Parathyroid adenoma (tissue), 2 donors: ENCODE measurements at regions not wholly inside any gene's neighbourhood (a gene's known extent, or its start where the extent isn't known, plus 50 kb on each side); places are given as distances from the start of the nearest gene placed in this dataset.
"Not testable (repeated sequence)": the region's sequence is repeated elsewhere in the genome, so short reads cannot be mapped to it uniquely, and the experiment has no call there.

ENCODE experiments used
- H2AFZ ChIP-seq: fragments of 300-600 bp; sonication (generic); one replicate; pipeline ENCODE4 v1.7.0; 2017; ENCODE audit warnings: antibody characterized with exemption, mild to moderate bottlenecking
- H3K27ac ChIP-seq: fragments of 300-600 bp; sonication (generic); one replicate; pipeline ENCODE4 v1.7.0; 2017
- H3K27me3 ChIP-seq: fragments of 300-600 bp; sonication (generic); one replicate; pipeline ENCODE4 v1.7.0; 2017; ENCODE audit warnings: low read length; ENCODE audit not compliant: control insufficient read depth, insufficient read depth
- H3K36me3 ChIP-seq: fragments of 300-600 bp; sonication (generic); one replicate; pipeline ENCODE4 v1.7.0; 2017; ENCODE audit warnings: low read length; ENCODE audit not compliant: control insufficient read depth, insufficient read depth
- H3K4me1 ChIP-seq: fragments of 300-600 bp; sonication (generic); one replicate; pipeline ENCODE4 v1.7.0; 2017; ENCODE audit warnings: control low read depth
- H3K4me2 ChIP-seq: fragments of 300-600 bp; sonication (generic); one replicate; pipeline ENCODE4 v1.7.0; 2017; ENCODE audit warnings: low read length
- H3K4me3 ChIP-seq: fragments of 300-600 bp; sonication (generic); one replicate; pipeline ENCODE4 v1.7.0; 2017; ENCODE audit warnings: low read depth, low read length
- H3K79me2 ChIP-seq: fragments of 300-600 bp; sonication (generic); one replicate; pipeline ENCODE4 v1.7.0; 2017; ENCODE audit warnings: control low read depth
- H3K9ac ChIP-seq: fragments of 300-600 bp; sonication (generic); one replicate; pipeline ENCODE4 v1.7.0; 2017; ENCODE audit warnings: mild to moderate bottlenecking
- H3K9me3 ChIP-seq: fragments of 300-600 bp; sonication (generic); one replicate; pipeline ENCODE4 v1.7.0; 2017; ENCODE audit warnings: low read length; ENCODE audit not compliant: control insufficient read depth
- TF ChIP-seq, protein P1 (sequence below): fragments of 300-600 bp; sonication (generic); IDR thresholded peaks from one replicate; pipeline ENCODE4 v1.7.0; 2017; ENCODE audit warnings: antibody characterized with exemption, mild to moderate bottlenecking
- donor health status: primary hyperparathyroidism.

DNA sequence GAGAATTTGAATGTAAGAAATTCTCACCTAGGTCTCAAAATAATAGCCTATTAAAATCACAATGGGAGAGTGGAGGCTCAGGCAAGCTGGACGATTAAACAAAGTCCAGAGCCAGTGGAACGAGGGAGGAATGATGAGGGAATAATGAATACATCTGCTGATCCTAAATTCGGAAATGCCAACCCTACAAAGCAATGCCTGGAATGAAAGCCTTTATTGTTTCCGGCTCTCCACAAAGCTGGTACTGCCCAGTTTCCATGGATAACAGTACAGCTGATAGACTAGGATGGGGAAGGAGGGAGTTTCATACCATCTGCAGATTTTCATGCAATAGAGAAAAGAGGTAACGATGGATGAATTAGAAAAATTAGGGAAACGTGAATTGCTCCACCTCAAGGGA is 356.1 kb downstream of the CBLN4 start:
- Histone ChIP-seq H3K4me2 (no peak overlapping the region), H3K4me1 (no peaks in the 10 kb centered on the region), H3K27me3 (no peaks in the 10 kb centered on the region), H3K79me2 (no peaks in the 10 kb centered on the region), H3K27ac (no peak overlapping the region), H3K9me3 (no peaks in the 10 kb centered on the region), H3K4me3 (no peak overlapping the region), H3K9ac (no peak overlapping the region), H3K36me3 (no peaks in the 10 kb centered on the region), H2AFZ (no peak overlapping the region)
- TF ChIP-seq, protein P1, sequence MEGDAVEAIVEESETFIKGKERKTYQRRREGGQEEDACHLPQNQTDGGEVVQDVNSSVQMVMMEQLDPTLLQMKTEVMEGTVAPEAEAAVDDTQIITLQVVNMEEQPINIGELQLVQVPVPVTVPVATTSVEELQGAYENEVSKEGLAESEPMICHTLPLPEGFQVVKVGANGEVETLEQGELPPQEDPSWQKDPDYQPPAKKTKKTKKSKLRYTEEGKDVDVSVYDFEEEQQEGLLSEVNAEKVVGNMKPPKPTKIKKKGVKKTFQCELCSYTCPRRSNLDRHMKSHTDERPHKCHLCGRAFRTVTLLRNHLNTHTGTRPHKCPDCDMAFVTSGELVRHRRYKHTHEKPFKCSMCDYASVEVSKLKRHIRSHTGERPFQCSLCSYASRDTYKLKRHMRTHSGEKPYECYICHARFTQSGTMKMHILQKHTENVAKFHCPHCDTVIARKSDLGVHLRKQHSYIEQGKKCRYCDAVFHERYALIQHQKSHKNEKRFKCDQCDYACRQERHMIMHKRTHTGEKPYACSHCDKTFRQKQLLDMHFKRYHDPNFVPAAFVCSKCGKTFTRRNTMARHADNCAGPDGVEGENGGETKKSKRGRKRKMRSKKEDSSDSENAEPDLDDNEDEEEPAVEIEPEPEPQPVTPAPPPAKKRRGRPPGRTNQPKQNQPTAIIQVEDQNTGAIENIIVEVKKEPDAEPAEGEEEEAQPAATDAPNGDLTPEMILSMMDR, result no peak

DNA sequence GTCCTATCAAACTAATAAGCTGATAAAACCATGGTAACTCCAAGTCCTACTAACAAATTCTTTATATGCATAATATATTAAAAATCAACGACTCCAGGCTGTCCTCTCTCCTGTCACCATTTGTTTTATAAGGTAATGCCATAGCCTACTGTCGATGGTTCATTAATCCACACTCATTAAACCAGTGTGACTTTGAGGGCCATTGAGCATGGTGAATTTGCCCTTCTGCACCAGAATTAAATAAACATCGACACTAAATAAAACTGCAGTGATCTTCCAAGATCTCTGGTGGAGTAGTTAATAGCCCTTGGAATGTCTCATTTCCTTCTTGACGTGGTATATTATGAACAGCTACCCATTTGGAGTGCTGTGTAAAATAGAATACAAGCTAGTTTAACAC is 358.5 kb downstream of the CBLN4 start:
- H3K36me3 ChIP-seq, result no peaks in the 10 kb centered on the region
- no peaks in the 10 kb centered on the region for H3K79me2 ChIP-seq
- H3K9ac ChIP-seq, result no peak overlapping the region
- no peak overlapping the region for H2AFZ ChIP-seq
- TF ChIP-seq, protein P1, result no peak
- H3K27ac ChIP-seq, result no peak overlapping the region
- H3K4me1 ChIP-seq, result no peaks in the 10 kb centered on the region
- H3K27me3 ChIP-seq, result no peaks in the 10 kb centered on the region
- no peak overlapping the region for H3K4me2 ChIP-seq
- no peaks in the 10 kb centered on the region for H3K9me3 ChIP-seq
- no peak overlapping the region for H3K4me3 ChIP-seq

DNA sequence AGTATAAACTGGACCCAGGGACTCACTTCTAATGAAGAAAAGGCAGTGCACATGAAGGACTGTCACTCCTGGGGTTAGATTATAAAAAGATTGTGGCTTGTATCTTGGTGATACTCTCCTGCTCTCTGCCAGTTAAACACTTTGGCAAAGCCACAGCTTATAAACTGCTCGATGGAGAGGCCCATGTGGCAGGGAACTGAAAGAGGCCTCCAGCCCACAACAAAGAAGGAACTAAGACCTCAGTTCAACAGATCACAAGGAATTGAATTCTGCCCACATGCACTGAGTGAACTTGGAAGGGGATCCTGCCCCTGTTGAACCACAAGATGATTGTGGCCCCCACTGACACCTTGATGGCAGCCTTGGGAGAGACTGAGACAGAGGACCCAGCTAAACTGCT is 363.8 kb downstream of the CBLN4 start:
- Histone ChIP-seq H3K36me3 (no peaks in the 10 kb centered on the region), H3K4me3 (no peak overlapping the region), H3K9me3 (no peaks in the 10 kb centered on the region), H3K4me2 (no peak overlapping the region), H3K4me1 (no peaks in the 10 kb centered on the region), H2AFZ (no peak overlapping the region), H3K9ac (no peak overlapping the region), H3K79me2 (no peaks in the 10 kb centered on the region), H3K27me3 (peaks cover 4% of the 10 kb centered on the region), H3K27ac (no peak overlapping the region)
- TF ChIP-seq, protein P1, result no peak

- Histone ChIP-seq H3K4me1 (no peaks in the 10 kb centered on the region), H3K79me2 (no peaks in the 10 kb centered on the region), H3K27me3 (peaks cover 4% of the 10 kb centered on the region), H2AFZ (no peak overlapping the region), H3K27ac (no peak overlapping the region), H3K9ac (no peak overlapping the region), H3K9me3 (no peaks in the 10 kb centered on the region), H3K4me3 (no peak overlapping the region), H3K36me3 (no peaks in the 10 kb centered on the region), H3K4me2 (no peak overlapping the region)
- TF ChIP-seq, protein P1, result no peak
These were observed 369.4 kb downstream of the CBLN4 start for GRCh38 chr20:55635870-55636269.

DNA sequence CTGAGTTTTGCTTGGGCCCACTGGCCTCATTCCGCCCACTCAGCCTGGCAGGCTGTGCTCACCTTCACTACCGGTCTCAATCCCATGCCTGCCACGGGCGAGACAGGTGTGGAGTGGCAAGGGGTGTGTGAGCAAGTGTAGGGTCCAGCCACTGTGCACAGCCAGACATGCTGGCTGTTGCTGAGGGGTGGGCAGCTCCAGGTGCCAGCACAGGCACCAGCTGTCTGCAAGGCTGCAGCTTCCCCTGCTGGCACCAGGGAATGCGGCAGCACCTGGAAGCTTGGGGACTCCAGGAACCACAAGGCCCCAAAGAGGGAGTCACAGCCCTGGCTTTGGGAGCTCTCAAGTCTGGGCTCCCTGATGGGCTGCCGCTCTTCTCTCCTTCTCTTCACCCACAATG is 372.7 kb downstream of the CBLN4 start:
- no peak overlapping the region for H3K4me2 ChIP-seq
- no peak overlapping the region for H3K4me3 ChIP-seq
- H2AFZ ChIP-seq, result no peak overlapping the region
- no peaks in the 10 kb centered on the region for H3K9me3 ChIP-seq
- H3K27ac ChIP-seq, result no peak overlapping the region
- no peaks in the 10 kb centered on the region for H3K4me1 ChIP-seq
- H3K36me3 ChIP-seq, result no peaks in the 10 kb centered on the region
- H3K9ac ChIP-seq, result no peak overlapping the region
- H3K27me3 ChIP-seq, result peaks cover under 1% of the 10 kb centered on the region
- no peaks in the 10 kb centered on the region for H3K79me2 ChIP-seq
- TF ChIP-seq, protein P1, result no peak

- not testable (repeated sequence) for H3K4me1 ChIP-seq, H3K27ac ChIP-seq, H3K79me2 ChIP-seq, H3K9me3 ChIP-seq, H3K27me3 ChIP-seq, H3K4me3 ChIP-seq, H2AFZ ChIP-seq, H3K36me3 ChIP-seq, H3K4me2 ChIP-seq, H3K9ac ChIP-seq
These were observed 376.2 kb downstream of the CBLN4 start for GRCh38 chr20:55629143-55629542.
